WTC11 (cell line): ENCODE measurements at regions not wholly inside any gene's neighbourhood (a gene's known extent, or its start where the extent isn't known, plus 50 kb on each side); places are given as distances from the start of the nearest gene placed in this dataset.

Experiments
- ATAC-seq: fragments of 200-7000 bp; cut with Tn5 transposase; 2 replicates; pipeline ENCODE4 v1.10.0; 2021; ENCODE audit warnings: mild to moderate bottlenecking, moderate library complexity
- CTCF ChIA-PET: fragments of 300-600 bp; sonication (Branson Sonifier 250); formaldehyde crosslinking; loops from one replicate; lab custom pipeline; 2021; ENCODE audit warnings: antibody characterized with exemption; lab: Charles Lee
- POLR2A ChIA-PET: fragments of 350-600 bp; sonication (Branson Sonifier 250); formaldehyde crosslinking; loops from one replicate; lab custom pipeline; 2021; ENCODE audit warnings: antibody characterized with exemption; lab: Charles Lee
- DNase-seq: peaks from one replicate; pipeline ENCODE4 v3.0.0; 2021; ENCODE audit warnings: low spot score
- H3K27ac Mint-ChIP-seq: 2 replicates; pipeline ENCODE4 v1.8.0; 2021; ENCODE audit warnings: mixed read lengths
- H3K27me3 Mint-ChIP-seq: 2 replicates; pipeline ENCODE4 v1.8.0; 2021; ENCODE audit warnings: low read depth, mild to moderate bottlenecking, moderate library complexity, mixed read lengths
- H3K36me3 Mint-ChIP-seq: 2 replicates; pipeline ENCODE4 v1.8.0; 2021; ENCODE audit warnings: mixed read lengths
- H3K4me1 Mint-ChIP-seq: 2 replicates; pipeline ENCODE4 v1.8.0; 2022; ENCODE audit warnings: mixed read lengths
- H3K4me3 Mint-ChIP-seq: 2 replicates; pipeline ENCODE4 v1.8.0; 2021; ENCODE audit warnings: mild to moderate bottlenecking, moderate library complexity, mixed read lengths
- H3K9me3 Mint-ChIP-seq: 2 replicates; pipeline ENCODE4 v1.8.0; 2021; ENCODE audit warnings: mixed read lengths
- ATF6 ChIP-seq: sonication (generic); formaldehyde crosslinking; IDR thresholded peaks from 2 replicates; pipeline ENCODE4 v1.8.1; 2023; ENCODE audit warnings: mild to moderate bottlenecking, missing genetic modification reagents
- ESRRA ChIP-seq: sonication (generic); formaldehyde crosslinking; IDR thresholded peaks from 2 replicates; pipeline ENCODE4 v1.8.1; 2022; ENCODE audit warnings: mild to moderate bottlenecking, missing genetic modification reagents, borderline replicate concordance
- FOXP1 ChIP-seq: sonication (generic); formaldehyde crosslinking; IDR thresholded peaks from 2 replicates; pipeline ENCODE4 v1.8.0; 2022; ENCODE audit warnings: missing genetic modification reagents, mild to moderate bottlenecking, moderate library complexity, borderline replicate concordance
- KAT7 ChIP-seq: sonication (generic); formaldehyde crosslinking; IDR thresholded peaks from 2 replicates; pipeline ENCODE4 v1.8.1; 2023; ENCODE audit warnings: missing genetic modification reagents, mild to moderate bottlenecking, borderline replicate concordance
- MAX ChIP-seq: sonication (generic); formaldehyde crosslinking; IDR thresholded peaks from 2 replicates; pipeline ENCODE4 v1.8.0; 2022; ENCODE audit warnings: mild to moderate bottlenecking, missing genetic modification reagents
- PRDM15 ChIP-seq: sonication (generic); formaldehyde crosslinking; IDR thresholded peaks from 2 replicates; pipeline ENCODE4 v1.8.0; 2022; ENCODE audit warnings: missing genetic modification reagents
- ZBTB21 ChIP-seq: sonication (generic); formaldehyde crosslinking; IDR thresholded peaks from 2 replicates; pipeline ENCODE4 v1.8.1; 2023; ENCODE audit warnings: mild to moderate bottlenecking, missing genetic modification reagents, borderline replicate concordance
- ZNF396 ChIP-seq: fragments of 250-450 bp; sonication (Bioruptor Pico); IDR thresholded peaks from 2 replicates; pipeline ENCODE4 v1.8.0; 2021; ENCODE audit warnings: mild to moderate bottlenecking, moderate library complexity, borderline replicate concordance
- TF ChIP-seq, protein P1 (sequence below): sonication (generic); formaldehyde crosslinking; IDR thresholded peaks from 2 replicates; pipeline ENCODE4 v1.8.0; 2023; ENCODE audit warnings: missing genetic modification reagents
- TF ChIP-seq, protein P2 (sequence below): sonication (generic); formaldehyde crosslinking; IDR thresholded peaks from 2 replicates; pipeline ENCODE4 v1.8.1; 2022; ENCODE audit warnings: missing genetic modification reagents, borderline replicate concordance
- TF ChIP-seq, protein P3 (sequence below): fragments of 250-450 bp; sonication (Bioruptor Pico); IDR thresholded peaks from 2 replicates; pipeline ENCODE4 v1.9.0; 2021; ENCODE audit warnings: mild to moderate bottlenecking
- TF ChIP-seq, protein P4 (sequence below): sonication (generic); formaldehyde crosslinking; IDR thresholded peaks from 2 replicates; pipeline ENCODE4 v1.8.1; 2023; ENCODE audit warnings: mild to moderate bottlenecking, moderate library complexity, missing genetic modification reagents

- Mint-ChIP-seq H3K27ac (no peak overlapping the region), H3K4me3 (no peak overlapping the region), H3K27me3 (no peaks in the 10 kb centered on the region), H3K36me3 (no peaks in the 10 kb centered on the region), H3K9me3 (no peaks in the 10 kb centered on the region), H3K4me1 (peaks cover 6% of the 10 kb centered on the region; the same call in 1 of the 2 replicates)
- TF ChIP-seq KAT7 (CRISPR knock-in tag) (no peak), PRDM15 (CRISPR knock-in tag) (no peak), ZNF396 (no peak), FOXP1 (CRISPR knock-in tag) (no peak), MAX (CRISPR knock-in tag) (no peak)
- TF ChIP-seq, protein P1, sequence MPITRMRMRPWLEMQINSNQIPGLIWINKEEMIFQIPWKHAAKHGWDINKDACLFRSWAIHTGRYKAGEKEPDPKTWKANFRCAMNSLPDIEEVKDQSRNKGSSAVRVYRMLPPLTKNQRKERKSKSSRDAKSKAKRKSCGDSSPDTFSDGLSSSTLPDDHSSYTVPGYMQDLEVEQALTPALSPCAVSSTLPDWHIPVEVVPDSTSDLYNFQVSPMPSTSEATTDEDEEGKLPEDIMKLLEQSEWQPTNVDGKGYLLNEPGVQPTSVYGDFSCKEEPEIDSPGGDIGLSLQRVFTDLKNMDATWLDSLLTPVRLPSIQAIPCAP (CRISPR knock-in tag), result no peak
- POLR2A ChIA-PET, result no interaction called here
- CTCF ChIA-PET, result no interaction called here
- ATAC-seq (no peak), DNase-seq (no peak)
These were observed 159.2 kb downstream of the TNFSF13B start for GRCh38 chr13:108428691-108429090.

GRCh38 chr13:108433976-108434755 lies 164.6 kb downstream of the TNFSF13B start:
- H3K4me1 Mint-ChIP-seq, result peaks cover 2% of the 10 kb centered on the region
- DNase-seq, result no peak
- CTCF ChIA-PET, result no interaction called here
- H3K4me3 Mint-ChIP-seq, result no peak overlapping the region
- H3K36me3 Mint-ChIP-seq, result no peaks in the 10 kb centered on the region
- H3K27ac Mint-ChIP-seq, result no peak overlapping the region
- no peaks in the 10 kb centered on the region for H3K9me3 Mint-ChIP-seq
- TF ChIP-seq, protein P2, sequence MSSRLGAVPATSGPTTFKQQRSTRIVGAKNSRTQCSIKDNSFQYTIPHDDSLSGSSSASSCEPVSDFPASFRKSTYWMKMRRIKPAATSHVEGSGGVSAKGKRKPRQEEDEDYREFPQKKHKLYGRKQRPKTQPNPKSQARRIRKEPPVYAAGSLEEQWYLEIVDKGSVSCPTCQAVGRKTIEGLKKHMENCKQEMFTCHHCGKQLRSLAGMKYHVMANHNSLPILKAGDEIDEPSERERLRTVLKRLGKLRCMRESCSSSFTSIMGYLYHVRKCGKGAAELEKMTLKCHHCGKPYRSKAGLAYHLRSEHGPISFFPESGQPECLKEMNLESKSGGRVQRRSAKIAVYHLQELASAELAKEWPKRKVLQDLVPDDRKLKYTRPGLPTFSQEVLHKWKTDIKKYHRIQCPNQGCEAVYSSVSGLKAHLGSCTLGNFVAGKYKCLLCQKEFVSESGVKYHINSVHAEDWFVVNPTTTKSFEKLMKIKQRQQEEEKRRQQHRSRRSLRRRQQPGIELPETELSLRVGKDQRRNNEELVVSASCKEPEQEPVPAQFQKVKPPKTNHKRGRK, result no peak
- POLR2A ChIA-PET, result no interaction called here
- H3K27me3 Mint-ChIP-seq, result no peaks in the 10 kb centered on the region
- no peak for ATAC-seq

- no peak for TF ChIP-seq ZBTB21 (CRISPR knock-in tag)
- TF ChIP-seq ATF6 (CRISPR knock-in tag), result no peak
- TF ChIP-seq, protein P3, sequence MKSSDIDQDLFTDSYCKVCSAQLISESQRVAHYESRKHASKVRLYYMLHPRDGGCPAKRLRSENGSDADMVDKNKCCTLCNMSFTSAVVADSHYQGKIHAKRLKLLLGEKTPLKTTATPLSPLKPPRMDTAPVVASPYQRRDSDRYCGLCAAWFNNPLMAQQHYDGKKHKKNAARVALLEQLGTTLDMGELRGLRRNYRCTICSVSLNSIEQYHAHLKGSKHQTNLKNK, result no peak
- TF ChIP-seq ESRRA (CRISPR knock-in tag), result no peak
- TF ChIP-seq, protein P4, sequence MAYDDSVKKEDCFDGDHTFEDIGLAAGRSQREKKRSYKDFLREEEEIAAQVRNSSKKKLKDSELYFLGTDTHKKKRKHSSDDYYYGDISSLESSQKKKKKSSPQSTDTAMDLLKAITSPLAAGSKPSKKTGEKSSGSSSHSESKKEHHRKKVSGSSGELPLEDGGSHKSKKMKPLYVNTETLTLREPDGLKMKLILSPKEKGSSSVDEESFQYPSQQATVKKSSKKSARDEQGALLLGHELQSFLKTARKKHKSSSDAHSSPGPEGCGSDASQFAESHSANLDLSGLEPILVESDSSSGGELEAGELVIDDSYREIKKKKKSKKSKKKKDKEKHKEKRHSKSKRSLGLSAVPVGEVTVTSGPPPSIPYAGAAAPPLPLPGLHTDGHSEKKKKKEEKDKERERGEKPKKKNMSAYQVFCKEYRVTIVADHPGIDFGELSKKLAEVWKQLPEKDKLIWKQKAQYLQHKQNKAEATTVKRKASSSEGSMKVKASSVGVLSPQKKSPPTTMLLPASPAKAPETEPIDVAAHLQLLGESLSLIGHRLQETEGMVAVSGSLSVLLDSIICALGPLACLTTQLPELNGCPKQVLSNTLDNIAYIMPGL (CRISPR knock-in tag), result no peak
- ChIA-PET CTCF (no interaction called here), POLR2A (no interaction called here)
- Mint-ChIP-seq H3K4me1 (peaks cover 11% of the 10 kb centered on the region), H3K36me3 (no peaks in the 10 kb centered on the region), H3K27me3 (no peaks in the 10 kb centered on the region), H3K4me3 (no peak overlapping the region), H3K27ac (no peak overlapping the region), H3K9me3 (no peaks in the 10 kb centered on the region)
- no peak for ATAC-seq
- no peak for DNase-seq
These were observed 166.1 kb downstream of the TNFSF13B start for GRCh38 chr13:108435393-108436149.
